NCI-H446 (cell line): ENCODE measurements at regions not wholly inside any gene's neighbourhood (a gene's known extent, or its start where the extent isn't known, plus 50 kb on each side); places are given as distances from the start of the nearest gene placed in this dataset.

Experiments used
- DNase-seq, 2 experiments: peaks; one replicate each; lab custom pipeline; 2025; lab: John Stamatoyannopoulos, UW

DNA sequence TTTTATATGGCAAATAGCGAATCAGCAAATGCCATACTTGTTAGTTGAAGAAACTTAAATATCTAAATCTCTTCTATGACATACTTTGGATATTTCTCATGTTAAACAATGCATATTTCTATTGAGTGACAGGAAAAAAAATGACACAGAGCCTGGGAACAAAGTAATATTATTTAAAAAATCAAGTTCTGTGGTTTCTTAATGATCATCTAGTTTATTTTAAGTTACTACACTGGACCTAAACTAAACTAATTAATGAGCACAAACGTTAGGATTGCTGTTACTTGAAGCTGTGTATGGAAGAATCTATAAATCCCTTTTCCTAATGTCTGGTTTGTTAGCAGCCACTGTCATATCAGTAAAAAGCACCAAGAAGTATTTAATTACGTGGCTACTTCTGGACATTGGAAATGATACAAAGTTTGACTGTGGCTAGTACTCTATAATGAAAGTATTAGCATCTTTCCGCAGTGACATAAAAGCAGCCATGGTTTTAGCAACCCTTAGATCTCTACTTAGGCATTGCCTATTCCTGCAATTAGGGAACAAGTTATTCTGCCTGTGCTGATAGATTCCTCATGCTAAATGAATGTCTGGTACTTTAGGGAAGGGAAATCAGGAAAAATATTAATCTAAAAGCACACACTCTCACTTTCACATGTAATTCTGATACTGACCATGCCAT lies 981.7 kb upstream of the B3GALT2 start:
- DNase-seq, result no peak

DNA sequence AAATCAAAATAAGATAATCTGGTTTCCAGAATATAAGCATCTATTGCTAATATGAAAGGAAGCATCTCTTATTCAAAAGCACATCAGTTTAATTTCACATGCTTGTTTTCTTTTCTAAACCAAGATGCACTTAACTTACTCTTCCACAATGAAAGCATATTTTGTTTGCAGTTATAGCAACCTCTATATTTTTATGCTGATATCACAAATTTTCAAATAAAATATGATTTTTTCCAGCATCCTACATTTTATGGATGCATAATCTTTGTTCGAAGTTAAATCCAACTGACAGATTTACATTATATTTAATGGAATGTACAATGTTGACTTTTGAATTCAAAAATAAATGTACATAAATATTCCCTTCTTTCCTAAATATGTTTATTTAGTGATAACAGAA lies 978.3 kb upstream of the B3GALT2 start:
- no peak for DNase-seq

DNA sequence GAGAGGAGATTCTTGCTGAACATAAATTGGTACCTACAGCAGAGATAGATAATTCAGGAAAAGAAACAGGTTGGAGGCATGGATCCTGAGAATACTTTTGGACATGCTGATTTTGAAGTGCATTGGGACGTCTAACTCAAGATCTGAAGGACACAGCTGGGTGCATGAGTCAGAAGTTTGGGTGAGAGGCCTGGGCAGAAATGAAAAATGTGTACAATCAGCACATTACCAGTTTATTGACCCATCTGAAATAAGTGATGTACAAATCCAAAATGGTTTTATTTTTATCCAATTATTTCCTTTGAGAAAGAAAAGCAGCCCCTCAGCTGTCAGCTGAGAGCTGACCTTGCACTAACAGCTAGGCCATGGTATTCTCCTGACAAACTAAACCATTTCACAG lies 975.2 kb upstream of the B3GALT2 start:
- no peak for DNase-seq

DNA sequence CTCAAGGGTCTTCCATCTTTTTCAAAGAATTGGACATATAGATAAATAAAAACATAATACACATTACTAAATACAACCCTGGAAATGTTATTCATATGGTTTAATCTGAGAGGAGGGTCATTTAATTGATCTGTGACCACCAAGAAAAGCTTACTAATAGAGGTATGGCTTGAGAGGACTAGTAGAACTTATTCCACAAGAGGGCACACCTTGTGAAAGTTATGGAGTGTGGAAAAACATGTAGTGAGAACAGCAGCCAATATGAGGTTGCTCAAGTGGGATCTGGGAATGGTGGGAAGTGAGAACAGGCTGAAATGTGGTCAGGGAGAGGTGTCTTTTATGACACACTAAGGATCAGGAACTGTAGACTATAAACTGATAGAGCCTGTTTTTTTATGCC lies 973.5 kb upstream of the B3GALT2 start:
- DNase-seq, result no peak

DNA sequence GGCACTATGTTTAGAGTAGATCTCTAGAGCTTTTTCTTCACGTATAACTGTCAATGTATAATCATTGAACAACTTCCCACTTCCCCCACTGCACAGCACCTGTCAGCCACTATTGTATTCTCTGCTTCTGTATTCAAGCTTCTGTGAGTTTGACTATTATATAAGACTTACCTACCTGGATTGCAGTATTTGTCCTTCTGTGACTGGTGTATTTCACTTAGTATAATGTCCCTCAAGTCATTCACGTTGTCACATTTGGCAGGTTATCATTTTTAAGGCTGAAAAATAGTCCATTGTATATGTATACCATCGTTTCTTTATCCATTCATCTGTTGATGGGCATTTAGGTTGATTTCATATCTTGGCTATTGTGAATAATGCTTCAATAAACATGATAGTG lies 969.5 kb upstream of the B3GALT2 start:
- no peak for DNase-seq

DNA sequence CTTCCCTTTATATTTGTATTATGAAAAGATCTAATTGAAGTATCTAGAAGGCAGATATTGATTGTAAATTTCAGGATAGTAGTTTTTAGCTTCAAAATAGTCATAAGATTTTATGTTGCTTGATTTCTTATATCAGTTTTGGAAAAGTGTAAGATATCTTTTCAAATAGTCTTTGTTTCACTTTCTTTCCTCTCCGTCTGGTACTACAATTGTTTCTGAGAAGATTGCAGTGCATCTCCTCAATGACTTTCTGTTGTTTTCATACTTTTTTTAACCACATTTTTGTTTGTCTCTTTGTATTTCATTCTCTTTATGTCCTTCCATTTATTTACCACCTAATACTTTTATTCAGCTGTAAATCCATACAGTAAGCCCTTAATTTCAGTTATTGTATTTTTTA lies 964.6 kb upstream of the B3GALT2 start:
- DNase-seq, result no peak

GRCh38 chr1:194150242-194150641 lies 963.8 kb upstream of the B3GALT2 start:
- no peak for DNase-seq

DNA sequence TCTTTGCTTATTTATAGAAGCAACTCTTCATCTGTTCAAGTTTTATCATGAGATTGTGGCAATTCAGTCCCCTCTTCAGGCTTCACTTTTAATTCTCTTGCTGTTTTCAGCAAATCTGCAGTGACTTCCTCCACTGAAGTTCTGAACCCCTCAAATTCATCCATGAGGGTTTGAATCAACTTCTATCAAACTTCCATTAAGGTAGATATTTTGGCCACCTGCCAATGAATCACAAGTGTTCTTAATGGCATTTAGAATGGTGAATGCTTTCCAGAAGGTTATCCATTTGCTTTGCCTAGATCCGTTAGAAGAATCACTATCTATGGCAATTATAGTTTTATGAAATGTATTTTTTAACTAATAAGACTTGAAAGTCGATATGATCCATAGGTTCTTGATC lies 946.7 kb upstream of the B3GALT2 start:
- DNase-seq, result no peak

DNA sequence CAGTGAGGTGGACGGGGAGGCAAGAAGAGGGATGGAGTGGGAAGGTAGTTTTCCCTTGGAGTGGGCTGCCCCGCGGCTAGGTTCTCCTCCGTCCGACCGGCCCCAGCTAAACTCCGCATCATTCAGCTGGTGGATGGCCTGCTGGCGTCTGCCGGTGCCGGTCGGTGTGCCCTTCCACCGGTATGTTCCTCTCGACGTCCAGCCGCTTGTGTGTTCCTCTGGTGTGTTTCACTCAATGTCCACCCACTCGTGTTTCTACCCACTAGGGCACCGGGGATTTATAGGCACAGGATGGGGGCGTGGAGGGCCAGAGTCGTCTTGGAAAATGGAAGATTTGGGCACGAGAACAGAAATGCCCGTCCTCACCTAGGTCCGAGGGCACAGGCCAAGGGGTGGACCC lies 931.7 kb upstream of the B3GALT2 start:
- DNase-seq, result no peak

DNA sequence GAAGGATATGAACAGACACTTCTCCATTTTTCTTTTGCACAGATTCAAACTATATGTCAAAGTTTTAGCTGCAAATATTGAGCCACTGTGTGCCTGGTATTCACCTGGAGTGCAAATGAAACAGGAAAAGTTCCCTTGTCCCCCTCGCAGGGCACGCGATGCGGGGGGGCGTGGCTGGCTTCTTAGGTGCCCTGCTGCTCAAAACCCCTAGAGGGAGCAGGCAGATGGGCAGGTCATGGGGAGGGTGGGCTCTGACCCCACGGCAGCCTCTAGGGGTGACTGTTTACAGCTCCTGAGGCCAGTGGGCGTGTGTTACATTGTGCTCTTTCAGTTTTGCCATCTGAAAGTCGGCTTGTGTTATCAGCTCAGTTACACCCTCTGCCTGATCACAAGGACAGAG lies 931.2 kb upstream of the B3GALT2 start:
- DNase-seq, result no peak

GRCh38 chr1:194114288-194114687 lies 927.9 kb upstream of the B3GALT2 start:
- DNase-seq, result no peak

GRCh38 chr1:194105381-194105780 lies 919.0 kb upstream of the B3GALT2 start:
- DNase-seq, result no peak

GRCh38 chr1:194104247-194104844 lies 917.9 kb upstream of the B3GALT2 start:
- DNase-seq, result peak in 1 of 2 experiments; percentile 29

GRCh38 chr1:194103516-194104246 lies 917.3 kb upstream of the B3GALT2 start:
- DNase-seq, result no peak

GRCh38 chr1:194103101-194103500 lies 916.7 kb upstream of the B3GALT2 start:
- DNase-seq, result no peak

GRCh38 chr1:194102607-194103006 lies 916.2 kb upstream of the B3GALT2 start:
- DNase-seq, result peak in 1 of 2 experiments; percentile 27

GRCh38 chr1:194084755-194085154 lies 898.3 kb upstream of the B3GALT2 start:
- DNase-seq, result no peak

- DNase-seq, result peak in 1 of 2 experiments; percentile 24
These were observed 895.0 kb upstream of the B3GALT2 start for GRCh38 chr1:194081444-194081843.

DNA sequence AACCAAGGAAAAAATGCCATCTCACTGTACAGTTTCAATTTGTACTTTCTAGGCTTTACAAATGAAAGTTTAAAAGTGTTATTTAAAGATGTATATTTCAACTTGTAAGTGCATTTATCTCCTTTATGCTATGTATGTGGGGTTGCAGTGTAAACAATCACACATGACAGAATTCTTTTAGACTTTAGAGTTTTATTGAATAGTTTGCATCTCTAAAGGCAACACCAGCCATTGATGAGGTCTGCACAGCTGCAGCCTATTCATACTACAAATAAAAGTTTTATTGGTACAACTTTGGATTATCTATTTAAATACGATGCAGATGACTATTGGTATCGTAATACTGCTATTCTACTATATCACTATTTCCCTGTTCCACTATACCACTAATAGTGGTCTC lies 894.4 kb upstream of the B3GALT2 start:
- no peak for DNase-seq

GRCh38 chr1:194078765-194079164 lies 892.4 kb upstream of the B3GALT2 start:
- no peak for DNase-seq

- DNase-seq, result no peak
These were observed 890.2 kb upstream of the B3GALT2 start for GRCh38 chr1:194076646-194077045.

DNA sequence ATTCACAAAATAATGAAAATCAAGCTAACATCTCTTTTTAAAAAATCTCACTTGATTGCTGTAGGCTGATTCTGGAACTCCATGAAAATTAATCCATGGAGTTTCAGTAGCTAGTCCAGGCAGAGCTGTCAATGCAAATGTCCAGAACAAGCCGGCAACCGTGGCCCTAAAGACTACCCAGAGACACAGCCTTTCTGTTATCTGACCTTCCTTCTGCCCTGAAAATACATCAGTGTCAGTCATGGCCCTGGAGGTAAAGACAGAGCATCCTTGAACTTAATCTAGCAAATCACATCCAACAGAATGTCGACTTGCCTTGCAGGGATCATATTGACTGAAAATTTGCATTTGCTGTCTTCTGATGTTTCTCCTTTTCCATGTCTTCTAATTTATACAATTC lies 887.4 kb upstream of the B3GALT2 start:
- no peak for DNase-seq

DNA sequence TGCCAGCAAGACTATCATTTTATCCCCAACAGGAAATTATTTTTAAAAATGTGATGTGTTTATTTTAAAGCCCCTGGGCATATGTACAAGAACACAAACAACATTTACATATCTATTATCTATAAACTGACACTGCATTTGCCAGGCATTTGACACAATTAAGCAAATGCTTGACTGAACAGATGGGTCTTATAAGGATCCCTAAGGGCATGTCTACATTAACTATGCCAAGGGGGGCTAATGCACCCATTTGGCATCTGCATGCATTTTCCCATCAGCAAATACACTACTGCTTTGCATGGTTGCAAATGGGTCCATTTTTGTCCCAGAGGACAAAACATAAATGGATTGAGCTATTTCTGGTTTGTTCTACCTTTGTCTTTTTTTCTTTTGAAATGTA lies 884.8 kb upstream of the B3GALT2 start:
- DNase-seq, result peak in 1 of 2 experiments; percentile 64
